HepG2 (cell line): ENCODE measurements at regions not wholly inside any gene's neighbourhood (a gene's known extent, or its start where the extent isn't known, plus 50 kb on each side); places are given as distances from the start of the nearest gene placed in this dataset.

Source experiments
- ATAC-seq: fragments of 200-7000 bp; cut with Tn5 transposase; 3 replicates; pipeline ENCODE4 v1.9.1; 2020; ENCODE audit warnings: mild to moderate bottlenecking, moderate library complexity
- BruUV-seq: library from RNA; stranded (reverse); fragments of 400-500 nt; replicated peaks from 2 replicates; lab custom pipeline; 2021; lab: Mats Ljungman, UMichigan
- CTCF ChIA-PET: fragments of 300-600 bp; formaldehyde crosslinking; extraction: SDS; loops from one replicate; lab custom pipeline; 2021; ENCODE audit warnings: low total read pairs, inconsistent platforms, low intra/inter-chr PET ratio; lab: Yijun Ruan, JAX
- POLR2A ChIA-PET: fragments of 350-600 bp; sonication (Branson Sonifier 250); formaldehyde crosslinking; loops from one replicate; lab custom pipeline; 2020; ENCODE audit warnings: antibody characterized with exemption, inconsistent platforms; lab: Yijun Ruan, JAX
- DNase-seq: peaks from one replicate; pipeline ENCODE4 v3.0.0-alpha.2; 2015; ENCODE audit warnings: low spot score
- FAIRE-seq: peaks from 3 replicates; lab custom pipeline; 2011; peaks lifted over from hg19 to GRCh38; lab: Jason Lieb, UNC
- H2AFZ ChIP-seq: one replicate; pipeline ENCODE4 v1.6.1; 2011; ENCODE audit warnings: low read length, inconsistent platforms
- H3K27ac ChIP-seq: fragments of 300-600 bp; 3 replicates; pipeline ENCODE4 v1.8.0; 2011; ENCODE audit warnings: mixed run types, mild to moderate bottlenecking, mixed read lengths, low read length, inconsistent platforms; ENCODE audit not compliant: insufficient read depth; ENCODE audit errors: extremely low read length
- H3K27me3 ChIP-seq, 2 experiments: fragments of 200-600 bp in 1 of 2; 2 replicates in 1 of 2; 3 replicates in 1 of 2; pipeline versions ENCODE4 v1.6.0 to v1.8.0; 2011; ENCODE audit warnings: low read length in 2 of 2, mild to moderate bottlenecking in 2 of 2, moderate library complexity in 2 of 2, inconsistent platforms in 1 of 2; ENCODE audit not compliant: insufficient read depth in 2 of 2, control insufficient read depth in 1 of 2
- H3K36me3 ChIP-seq, 2 experiments: fragments of 200-600 bp in 1 of 2; replicated peaks in 1 of 2; 2 replicates in 1 of 2; 3 replicates in 1 of 2; pipeline versions ENCODE4 v1.5.1 to v1.8.0; 2011; ENCODE audit warnings: low read length in 2 of 2, inconsistent platforms in 1 of 2; ENCODE audit not compliant: insufficient read depth in 2 of 2, control insufficient read depth in 1 of 2
- H3K4me1 ChIP-seq: 2 replicates; pipeline ENCODE4 v1.5.1; 2012; ENCODE audit warnings: low read length, inconsistent platforms; ENCODE audit not compliant: insufficient read depth
- H3K4me2 ChIP-seq: 2 replicates; pipeline ENCODE4 v1.6.0; 2011; ENCODE audit warnings: low read depth, low read length, inconsistent platforms
- H3K4me3 ChIP-seq, 3 experiments: fragments of 200-600 bp in 1 of 3; sonication (generic), shearing (Covaris generic) in 1 of 3; replicated peaks in 1 of 3; 2 replicates each; pipeline ENCODE4 v1.5.1; 2011 to 2016; ENCODE audit warnings: low read length in 3 of 3, inconsistent platforms in 2 of 3, low read depth in 2 of 3, mild to moderate bottlenecking in 2 of 3, control low read depth in 1 of 3, mixed read lengths in 1 of 3; ENCODE audit not compliant: insufficient read depth in 1 of 3
- H3K79me2 ChIP-seq: one replicate; pipeline ENCODE4 v1.6.1; 2011; ENCODE audit warnings: low read length, inconsistent platforms; ENCODE audit not compliant: insufficient read depth
- H3K9ac ChIP-seq: 2 replicates; pipeline ENCODE4 v1.6.0; 2011; ENCODE audit warnings: mild to moderate bottlenecking, low read depth, low read length, inconsistent platforms; ENCODE audit not compliant: insufficient read depth
- H3K9me3 ChIP-seq: 2 replicates; pipeline ENCODE4 v1.5.1; 2012; ENCODE audit warnings: mild to moderate bottlenecking, low read length
- H4K20me1 ChIP-seq: 2 replicates; pipeline ENCODE4 v1.6.0; 2011; ENCODE audit warnings: inconsistent platforms, mild to moderate bottlenecking, low read length, moderate library complexity; ENCODE audit not compliant: insufficient read depth
- ARID5B ChIP-seq: IDR thresholded peaks from 2 replicates; pipeline ENCODE4 v1.4.0; 2020; ENCODE audit warnings: mild to moderate bottlenecking, missing genetic modification reagents
- CHD4 ChIP-seq: fragments of 200-600 bp; sonication (generic); IDR thresholded peaks from 2 replicates; pipeline ENCODE4 v1.7.0; 2017; ENCODE audit warnings: mild to moderate bottlenecking, low read length, borderline replicate concordance
- FOXJ3 ChIP-seq: sonication (generic); formaldehyde crosslinking; IDR thresholded peaks from 2 replicates; pipeline ENCODE4 v1.4.0; 2020; ENCODE audit warnings: missing genetic modification reagents, mild to moderate bottlenecking, borderline replicate concordance
- ISX ChIP-seq: sonication (generic); formaldehyde crosslinking; conservative IDR thresholded peaks from 2 replicates; pipeline ENCODE4 v1.5.0; 2020; ENCODE audit warnings: missing genetic modification reagents
- KAT2B ChIP-seq: fragments of 150-350 bp; IDR thresholded peaks from 2 replicates; pipeline ENCODE4 v1.6.1; 2014; ENCODE audit warnings: low read depth, low read length, borderline replicate concordance
- MAFF ChIP-seq: IDR thresholded peaks from 2 replicates; pipeline ENCODE4 v1.6.1; 2011; ENCODE audit warnings: low read depth, low read length, improper control_type of control experiment
- PLRG1 ChIP-seq: fragments of 450-650 bp; conservative IDR thresholded peaks from 2 replicates; pipeline ENCODE4 v1.6.1; 2016
- SP5 ChIP-seq: IDR thresholded peaks from 2 replicates; pipeline ENCODE4 v1.6.1; 2016; ENCODE audit warnings: low read depth, borderline replicate concordance
- ZNF160 ChIP-seq: sonication (generic); formaldehyde crosslinking; IDR thresholded peaks from 2 replicates; pipeline ENCODE4 v1.8.0; 2022; ENCODE audit warnings: mild to moderate bottlenecking, inconsistent platforms, missing genetic modification reagents
- ZNF232 ChIP-seq: sonication (generic); formaldehyde crosslinking; IDR thresholded peaks from 2 replicates; pipeline ENCODE4 v1.4.0; 2020; ENCODE audit warnings: missing genetic modification reagents, borderline replicate concordance
- ZNF652 ChIP-seq: IDR thresholded peaks from 2 replicates; pipeline ENCODE4 v1.6.1; 2016; ENCODE audit warnings: low read depth, borderline replicate concordance
- WGBS: methylation state at CpG from one replicate; pipeline ENCODE4 v1.1.6; 2017; ENCODE audit warnings: low lambda C conversion rate; 5-methylcytosine and 5-hydroxymethylcytosine counted together
- in situ Hi-C: cut with HindIII; loops from 2 replicates; pipeline ENCODE4 v1.10.0; 2017; ENCODE audit warnings: low pct_unique_long_range_greater_than_20kb; ENCODE audit not compliant: extremely low pct_ligation_motif_present
- intact Hi-C: fragments of 100-400 bp; cut with micrococcal nuclease; formaldehyde crosslinking; loops from one replicate; pipeline ENCODE4 v1.10.0; 2022; ENCODE audit not compliant: unreplicated experiment
- TF ChIP-seq, protein P1 (sequence below): sonication (generic); formaldehyde crosslinking; IDR thresholded peaks from 2 replicates; pipeline ENCODE4 v1.4.0; 2020; ENCODE audit warnings: missing genetic modification reagents
- TF ChIP-seq, protein P2 (sequence below): sonication (generic); formaldehyde crosslinking; conservative IDR thresholded peaks from 2 replicates; pipeline ENCODE4 v1.4.0; 2020; ENCODE audit warnings: missing genetic modification reagents

DNA sequence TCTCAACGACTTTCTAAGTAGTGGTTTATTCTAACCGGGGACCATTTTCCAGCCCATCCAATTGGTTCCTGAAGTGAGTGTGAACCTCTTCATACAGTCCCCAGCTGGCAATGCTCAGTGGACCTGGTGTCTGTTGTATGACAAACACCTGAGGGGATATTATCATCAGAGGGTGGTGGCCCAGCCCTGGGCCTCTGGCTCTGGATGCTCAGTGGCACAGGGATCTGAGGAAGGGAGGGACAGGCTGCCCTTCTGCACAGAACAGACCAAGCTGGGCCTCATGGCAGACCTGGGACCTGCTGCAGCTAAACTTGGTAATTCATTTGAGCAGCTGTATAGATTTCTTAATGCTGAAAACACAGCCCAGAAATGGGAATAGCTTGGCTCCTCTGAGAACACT, 72.6 kb downstream of the IRX5 start (continued):
- TF ChIP-seq CHD4 (no peak), ZNF232 (no peak)

GRCh38 chr16:55003916-55004315, 73.3 kb downstream of the IRX5 start:
- POLR2A ChIA-PET: no interaction called here

More at GRCh38 chr16:55003916-55004315, 73.3 kb downstream of the IRX5 start:
- H4K20me1 ChIP-seq: no peaks in the 10 kb centered on the region
- 69% methylated on average over 12 of the region's 12 CpGs for WGBS
- no peaks in the 10 kb centered on the region for H3K9me3 ChIP-seq
- no peak for DNase-seq
- BruUV-seq: no TSS peak
- FAIRE-seq: no peak
- H3K27me3 ChIP-seq: peaks cover 2 to 15% of the 10 kb centered on the region in 2 experiments; a peak in 4 of 5 replicates
- no peak overlapping the region for H2AFZ ChIP-seq
- H3K4me2 ChIP-seq: no peak overlapping the region
- in situ Hi-C loops: no loop called here
- no peak overlapping the region for H3K9ac ChIP-seq
- intact Hi-C loops: no loop called here
- CTCF ChIA-PET: no interaction called here
- no peak overlapping the region for H3K27ac ChIP-seq
- TF ChIP-seq ARID5B (CRISPR knock-in tag): no peak
- no peak for TF ChIP-seq MAFF
- TF ChIP-seq, protein P1, sequence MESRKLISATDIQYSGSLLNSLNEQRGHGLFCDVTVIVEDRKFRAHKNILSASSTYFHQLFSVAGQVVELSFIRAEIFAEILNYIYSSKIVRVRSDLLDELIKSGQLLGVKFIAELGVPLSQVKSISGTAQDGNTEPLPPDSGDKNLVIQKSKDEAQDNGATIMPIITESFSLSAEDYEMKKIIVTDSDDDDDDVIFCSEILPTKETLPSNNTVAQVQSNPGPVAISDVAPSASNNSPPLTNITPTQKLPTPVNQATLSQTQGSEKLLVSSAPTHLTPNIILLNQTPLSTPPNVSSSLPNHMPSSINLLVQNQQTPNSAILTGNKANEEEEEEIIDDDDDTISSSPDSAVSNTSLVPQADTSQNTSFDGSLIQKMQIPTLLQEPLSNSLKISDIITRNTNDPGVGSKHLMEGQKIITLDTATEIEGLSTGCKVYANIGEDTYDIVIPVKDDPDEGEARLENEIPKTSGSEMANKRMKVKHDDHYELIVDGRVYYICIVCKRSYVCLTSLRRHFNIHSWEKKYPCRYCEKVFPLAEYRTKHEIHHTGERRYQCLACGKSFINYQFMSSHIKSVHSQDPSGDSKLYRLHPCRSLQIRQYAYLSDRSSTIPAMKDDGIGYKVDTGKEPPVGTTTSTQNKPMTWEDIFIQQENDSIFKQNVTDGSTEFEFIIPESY (CRISPR knock-in tag): no peak
- TF ChIP-seq ISX (CRISPR knock-in tag): no peak
- TF ChIP-seq KAT2B: no peak
- no peak for TF ChIP-seq ZNF652
- TF ChIP-seq PLRG1: no peak
- TF ChIP-seq, protein P2, sequence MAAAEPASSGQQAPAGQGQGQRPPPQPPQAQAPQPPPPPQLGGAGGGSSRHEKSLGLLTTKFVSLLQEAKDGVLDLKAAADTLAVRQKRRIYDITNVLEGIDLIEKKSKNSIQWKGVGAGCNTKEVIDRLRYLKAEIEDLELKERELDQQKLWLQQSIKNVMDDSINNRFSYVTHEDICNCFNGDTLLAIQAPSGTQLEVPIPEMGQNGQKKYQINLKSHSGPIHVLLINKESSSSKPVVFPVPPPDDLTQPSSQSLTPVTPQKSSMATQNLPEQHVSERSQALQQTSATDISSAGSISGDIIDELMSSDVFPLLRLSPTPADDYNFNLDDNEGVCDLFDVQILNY: no peak
- no peak for TF ChIP-seq SP5 (CRISPR knock-in tag)
- TF ChIP-seq FOXJ3 (CRISPR knock-in tag): no peak
- TF ChIP-seq ZNF160: no peak
- no peaks in the 10 kb centered on the region for H3K4me1 ChIP-seq
- H3K36me3 ChIP-seq: no peaks in the 10 kb centered on the region
- H3K79me2 ChIP-seq: no peaks in the 10 kb centered on the region
- ATAC-seq: no peak
- H3K4me3 ChIP-seq: no peak overlapping the region
